Nephron progenitor cell (in vitro differentiated cells): ENCODE measurements at regions not wholly inside any gene's neighbourhood (a gene's known extent, or its start where the extent isn't known, plus 50 kb on each side); places are given as distances from the start of the nearest gene placed in this dataset.

Source experiments
- DNase-seq: peaks from one replicate; pipeline ENCODE4 v3.0.0; 2021
- H3K27ac Mint-ChIP-seq: 2 replicates; pipeline ENCODE4 v1.8.0; 2021; ENCODE audit warnings: mild to moderate bottlenecking, moderate library complexity, mixed read lengths
- H3K27me3 Mint-ChIP-seq: 2 replicates; pipeline ENCODE4 v1.8.0; 2021; ENCODE audit warnings: mild to moderate bottlenecking, low read depth, mixed read lengths; ENCODE audit not compliant: poor library complexity
- H3K36me3 Mint-ChIP-seq: 2 replicates; pipeline ENCODE4 v1.8.0; 2021; ENCODE audit warnings: low read depth, mixed read lengths
- H3K4me1 Mint-ChIP-seq: 2 replicates; pipeline ENCODE4 v1.8.0; 2021; ENCODE audit warnings: mixed read lengths
- H3K4me3 Mint-ChIP-seq: 2 replicates; pipeline ENCODE4 v1.8.0; 2021; ENCODE audit warnings: mild to moderate bottlenecking, moderate library complexity, mixed read lengths
- H3K9me3 Mint-ChIP-seq: 2 replicates; pipeline ENCODE4 v1.8.0; 2021; ENCODE audit warnings: mild to moderate bottlenecking, moderate library complexity, mixed read lengths
- TF ChIP-seq, protein P1 (sequence below): fragments of 200-600 bp; sonication (generic); IDR thresholded peaks from 2 replicates; pipeline ENCODE4 v1.5.0; 2021; ENCODE audit warnings: antibody characterized with exemption

DNA sequence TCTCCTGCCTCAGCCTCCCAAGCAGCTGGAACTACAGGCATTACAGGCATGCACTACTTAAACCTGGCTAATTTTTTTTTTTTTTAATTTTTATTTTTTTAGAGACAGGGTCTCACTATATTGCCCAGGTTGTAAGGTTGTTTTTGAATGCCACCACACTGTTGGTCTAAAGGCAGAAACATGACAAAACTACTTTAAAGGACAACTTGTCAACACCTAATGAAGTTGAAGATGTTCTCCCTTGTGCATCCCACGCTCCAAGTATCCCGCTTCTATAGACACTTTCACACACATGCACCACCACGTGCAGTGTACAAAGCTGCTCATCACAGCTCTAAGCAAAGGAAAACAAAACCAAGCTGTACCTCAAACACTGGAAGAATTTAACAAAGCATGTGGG lies 226.4 kb downstream of the FGFR2 start:
- Mint-ChIP-seq H3K27me3 (peaks cover 11% of the 10 kb centered on the region), H3K36me3 (no peaks in the 10 kb centered on the region), H3K4me3 (no peak overlapping the region), H3K4me1 (peaks cover 40% of the 10 kb centered on the region), H3K27ac (no peak overlapping the region), H3K9me3 (no peaks in the 10 kb centered on the region)
- TF ChIP-seq, protein P1, sequence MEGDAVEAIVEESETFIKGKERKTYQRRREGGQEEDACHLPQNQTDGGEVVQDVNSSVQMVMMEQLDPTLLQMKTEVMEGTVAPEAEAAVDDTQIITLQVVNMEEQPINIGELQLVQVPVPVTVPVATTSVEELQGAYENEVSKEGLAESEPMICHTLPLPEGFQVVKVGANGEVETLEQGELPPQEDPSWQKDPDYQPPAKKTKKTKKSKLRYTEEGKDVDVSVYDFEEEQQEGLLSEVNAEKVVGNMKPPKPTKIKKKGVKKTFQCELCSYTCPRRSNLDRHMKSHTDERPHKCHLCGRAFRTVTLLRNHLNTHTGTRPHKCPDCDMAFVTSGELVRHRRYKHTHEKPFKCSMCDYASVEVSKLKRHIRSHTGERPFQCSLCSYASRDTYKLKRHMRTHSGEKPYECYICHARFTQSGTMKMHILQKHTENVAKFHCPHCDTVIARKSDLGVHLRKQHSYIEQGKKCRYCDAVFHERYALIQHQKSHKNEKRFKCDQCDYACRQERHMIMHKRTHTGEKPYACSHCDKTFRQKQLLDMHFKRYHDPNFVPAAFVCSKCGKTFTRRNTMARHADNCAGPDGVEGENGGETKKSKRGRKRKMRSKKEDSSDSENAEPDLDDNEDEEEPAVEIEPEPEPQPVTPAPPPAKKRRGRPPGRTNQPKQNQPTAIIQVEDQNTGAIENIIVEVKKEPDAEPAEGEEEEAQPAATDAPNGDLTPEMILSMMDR: no peak
- no peak for DNase-seq

DNA sequence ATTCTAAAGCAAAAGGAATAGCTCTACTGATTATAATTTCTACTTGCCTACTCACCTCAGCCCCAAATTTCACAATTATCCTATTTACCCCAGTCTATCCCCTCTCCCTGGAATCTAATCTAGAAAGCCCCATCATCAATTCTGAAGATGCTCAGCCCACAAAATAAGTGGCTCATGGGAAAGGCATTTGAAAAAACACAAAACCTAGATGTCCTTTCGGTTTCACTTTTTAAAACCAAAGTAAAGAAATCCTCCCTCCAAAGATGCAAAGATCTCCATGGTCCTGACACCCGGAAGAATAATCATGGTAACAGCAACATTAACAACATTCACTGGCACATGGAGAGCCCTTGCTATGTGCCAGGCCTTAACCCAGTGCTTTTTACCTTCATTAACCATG lies 224.8 kb downstream of the FGFR2 start:
- H3K27me3 Mint-ChIP-seq: peaks cover 6% of the 10 kb centered on the region
- H3K27ac Mint-ChIP-seq: no peak overlapping the region
- H3K9me3 Mint-ChIP-seq: no peaks in the 10 kb centered on the region
- TF ChIP-seq, protein P1: no peak
- no peak overlapping the region for H3K4me3 Mint-ChIP-seq
- no peaks in the 10 kb centered on the region for H3K36me3 Mint-ChIP-seq
- peaks cover 49% of the 10 kb centered on the region for H3K4me1 Mint-ChIP-seq
- DNase-seq: no peak

DNA sequence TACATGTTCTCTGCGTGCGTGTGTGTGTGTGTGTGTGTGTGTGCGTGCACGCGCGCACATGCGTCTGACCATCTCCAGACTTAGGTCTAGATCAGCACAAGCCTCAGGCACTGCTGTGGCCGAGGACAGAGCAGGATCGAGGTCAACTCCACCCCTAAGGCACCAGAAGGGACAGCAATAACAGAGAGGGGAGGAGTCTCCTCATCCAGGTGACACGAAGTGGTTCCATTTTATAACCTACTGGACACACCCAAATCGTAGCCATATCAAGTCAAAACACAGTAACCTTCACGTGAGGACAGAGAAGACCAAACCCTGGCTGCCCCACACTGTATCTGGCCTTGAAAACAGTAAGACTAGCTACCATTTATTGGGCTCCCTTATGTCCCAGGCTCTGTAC lies 224.1 kb downstream of the FGFR2 start:
- no peak overlapping the region for H3K4me3 Mint-ChIP-seq
- TF ChIP-seq, protein P1: no peak
- H3K4me1 Mint-ChIP-seq: peaks cover 49% of the 10 kb centered on the region
- no peak overlapping the region for H3K27ac Mint-ChIP-seq
- H3K36me3 Mint-ChIP-seq: no peaks in the 10 kb centered on the region
- no peaks in the 10 kb centered on the region for H3K9me3 Mint-ChIP-seq
- peaks cover 6% of the 10 kb centered on the region for H3K27me3 Mint-ChIP-seq
- DNase-seq: no peak

DNA sequence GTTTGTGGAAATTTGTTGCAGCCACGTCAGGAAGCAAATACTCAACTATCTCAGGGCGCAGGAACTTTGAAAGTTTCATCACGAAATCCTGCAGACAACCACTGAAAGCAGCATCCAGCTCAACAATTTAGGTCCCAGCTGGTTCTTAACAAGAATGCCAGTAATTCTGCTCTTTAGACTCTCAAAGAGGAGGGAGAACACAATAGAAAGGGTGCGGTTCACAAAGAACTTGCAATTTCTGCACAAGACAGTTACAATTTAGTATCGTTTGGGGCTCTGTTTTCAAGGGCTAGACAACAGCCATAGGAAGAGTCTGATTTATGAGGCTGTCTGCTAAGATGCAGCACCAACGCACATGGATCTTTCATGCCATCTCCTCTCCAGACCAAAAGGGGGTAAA lies 223.1 kb downstream of the FGFR2 start:
- H3K9me3 Mint-ChIP-seq: no peaks in the 10 kb centered on the region
- no peak overlapping the region for H3K27ac Mint-ChIP-seq
- no peak for DNase-seq
- TF ChIP-seq, protein P1: no peak
- H3K4me3 Mint-ChIP-seq: no peak overlapping the region
- H3K27me3 Mint-ChIP-seq: peaks cover 6% of the 10 kb centered on the region
- H3K36me3 Mint-ChIP-seq: no peaks in the 10 kb centered on the region
- H3K4me1 Mint-ChIP-seq: peaks cover 52% of the 10 kb centered on the region

DNA sequence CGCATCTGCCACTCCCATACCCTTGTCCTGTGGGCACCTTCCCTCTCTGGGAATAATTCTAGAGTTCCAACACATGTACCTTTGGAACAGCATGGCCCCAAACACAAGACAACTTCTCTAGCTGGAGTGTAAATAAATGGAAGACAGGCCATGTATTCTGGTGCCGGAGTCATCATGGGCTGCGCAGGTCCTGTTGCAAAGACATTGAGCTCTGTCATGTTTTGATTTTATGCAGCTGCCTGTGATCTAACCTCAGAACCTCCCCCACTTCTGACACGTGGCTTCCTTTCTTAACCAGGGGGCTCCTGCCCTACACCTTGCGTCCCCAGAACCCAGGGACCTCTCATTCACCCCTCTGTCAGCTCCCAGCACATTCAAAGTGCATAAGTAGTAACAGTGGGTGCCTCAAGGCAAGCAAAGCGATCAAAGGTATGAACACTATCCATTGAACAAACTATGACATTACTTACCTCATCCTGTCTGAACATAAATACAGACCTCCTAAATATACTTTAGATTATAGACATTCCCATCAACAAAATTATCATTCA lies 219.9 kb downstream of the FGFR2 start:
- H3K4me1 Mint-ChIP-seq: peaks cover 52% of the 10 kb centered on the region
- peaks cover 7% of the 10 kb centered on the region for H3K36me3 Mint-ChIP-seq
- peaks cover 22% of the 10 kb centered on the region for H3K9me3 Mint-ChIP-seq
- peaks cover 4% of the 10 kb centered on the region for H3K27me3 Mint-ChIP-seq
- TF ChIP-seq, protein P1: no peak
- DNase-seq: no peak
- peak overlapping the region; percentile 87 for H3K27ac Mint-ChIP-seq
- no peak overlapping the region for H3K4me3 Mint-ChIP-seq

DNA sequence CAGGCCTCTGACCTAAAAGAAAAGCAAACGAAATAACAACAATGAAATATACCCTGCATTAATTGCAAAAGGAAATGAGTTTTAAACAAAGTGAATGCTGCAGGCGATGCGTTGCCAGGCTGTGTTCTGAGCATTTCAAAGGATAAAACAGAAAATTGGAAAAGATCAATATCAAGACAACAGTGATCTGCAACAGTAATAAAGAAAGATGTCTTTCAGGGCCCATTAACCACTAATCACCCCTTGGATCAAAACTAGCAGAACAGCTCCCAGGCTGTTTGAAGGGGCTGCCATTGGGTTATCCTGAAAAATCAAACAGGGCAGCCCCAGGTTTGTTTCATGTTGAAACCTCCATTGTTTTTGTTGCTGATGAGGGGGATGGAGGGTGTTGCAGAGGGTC lies 219.2 kb downstream of the FGFR2 start:
- Mint-ChIP-seq H3K27ac (no peak overlapping the region), H3K9me3 (peaks cover 28% of the 10 kb centered on the region), H3K4me3 (no peak overlapping the region), H3K36me3 (peaks cover 7% of the 10 kb centered on the region), H3K4me1 (peaks cover 52% of the 10 kb centered on the region), H3K27me3 (peaks cover 2% of the 10 kb centered on the region)
- TF ChIP-seq, protein P1: no peak
- no peak for DNase-seq
